Body of pancreas (tissue), 4 donors: ENCODE measurements at regions not wholly inside any gene's neighbourhood (a gene's known extent, or its start where the extent isn't known, plus 50 kb on each side); places are given as distances from the start of the nearest gene placed in this dataset.

ENCODE experiments used
- ATAC-seq: fragments of 150-250 bp; one replicate; pipeline ENCODE4 v1.9.1; 2016
- DNase-seq, 4 donors: peaks; one replicate each; pipeline ENCODE4 v3.0.0-alpha.2; 2019
- H3K27ac ChIP-seq, 4 donors: fragments of 200-600 bp; sonication (generic); 1 replicate in 3 of 4; 2 replicates in 1 of 4; pipeline versions ENCODE4 v1.5.1 to v1.6.1; 2016 to 2019; ENCODE audit warnings: mild to moderate bottlenecking in 1 of 4, mixed read lengths in 1 of 4, moderate library complexity in 1 of 4
- H3K27me3 ChIP-seq, 2 donors: fragments of 200-600 bp; sonication (generic); one replicate each; pipeline ENCODE4 v1.6.0; 2016; ENCODE audit warnings: mild to moderate bottlenecking in 1 of 2
- H3K36me3 ChIP-seq, 2 donors: fragments of 200-600 bp; sonication (generic); replicated peaks in 1 of 2; 2 replicates each; pipeline ENCODE4 v1.5.1; 2016; ENCODE audit warnings: low read depth in 2 of 2; ENCODE audit not compliant: insufficient read depth in 1 of 2
- H3K4me1 ChIP-seq: fragments of 200-600 bp; sonication (generic); one replicate; pipeline ENCODE4 v1.6.0; 2016
- H3K4me3 ChIP-seq, 2 donors: fragments of 200-600 bp; sonication (generic); 1 replicate in 1 of 2; 2 replicates in 1 of 2; pipeline ENCODE4 v1.5.1; 2016 to 2019
- H3K9me3 ChIP-seq, 3 donors: fragments of 200-600 bp; sonication (generic); 1 replicate in 2 of 3; 2 replicates in 1 of 3; pipeline ENCODE4 v1.5.1; 2016
- CTCF ChIP-seq, 7 experiments: fragments of 450-650 bp in 4 of 7; fragments of 200-600 bp in 3 of 7; sonication (generic) in 3 of 7; IDR thresholded peaks; one replicate each; pipeline ENCODE4 v1.5.1; 2016 to 2019; ENCODE audit warnings: antibody characterized with exemption in 7 of 7
- POLR2A ChIP-seq, 3 donors: fragments of 450-650 bp; IDR thresholded peaks; one replicate each; pipeline ENCODE4 v1.6.1; 2016; ENCODE audit warnings: antibody characterized with exemption in 3 of 3, mild to moderate bottlenecking in 2 of 3
- WGBS, 2 donors: methylation state at CpG; one replicate each; pipeline ENCODE4 v1.1.5; 2017; 5-methylcytosine and 5-hydroxymethylcytosine counted together
- intact Hi-C: fragments of 100-400 bp; cut with DNase I; formaldehyde crosslinking; loops from one replicate; pipeline ENCODE4 v1.15.1; 2023

GRCh38 chr16:11428623-11428953, 83.3 kb downstream of the RMI2 start:
- WGBS, 2 donors: 67 to 74% methylated on average over 4 of the region's 4 CpGs
- ATAC-seq: no peak
- no peak for DNase-seq
- Histone ChIP-seq H3K9me3 (no peaks in the 10 kb centered on the region), H3K4me1 (peaks cover 9% of the 10 kb centered on the region), H3K36me3 (no peaks in the 10 kb centered on the region), H3K27me3 (no peaks in the 10 kb centered on the region), H3K4me3 (no peak overlapping the region), H3K27ac (no peak overlapping the region)
- intact Hi-C loops: loop anchor here (10.0 kb wide), 1 partner anchor 1384 kb away; no protein-coding TSS in a partner anchor
- TF ChIP-seq CTCF (IDR thresholded peaks at IDR 0.05) (no peak), POLR2A (IDR thresholded peaks at IDR 0.05) (no peak)

GRCh38 chr16:11429123-11429522, 83.9 kb downstream of the RMI2 start:
- H3K36me3 ChIP-seq: no peaks in the 10 kb centered on the region
- H3K27me3 ChIP-seq: no peaks in the 10 kb centered on the region
- no peak overlapping the region for H3K4me3 ChIP-seq
- H3K9me3 ChIP-seq: no peaks in the 10 kb centered on the region
- DNase-seq (no peak), ATAC-seq (no peak)
- H3K4me1 ChIP-seq: peaks cover 9% of the 10 kb centered on the region
- TF ChIP-seq POLR2A (IDR thresholded peaks at IDR 0.05) (no peak), CTCF (IDR thresholded peaks at IDR 0.05) (no peak)
- no peak overlapping the region for H3K27ac ChIP-seq
- intact Hi-C loops: loop anchor here (10.0 kb wide), 1 partner anchor 1384 kb away; no protein-coding TSS in a partner anchor
- 72 to 78% methylated on average over 6 of the region's 6 CpGs for WGBS, 2 donors

GRCh38 chr16:11429823-11430222, 84.6 kb downstream of the RMI2 start:
- DNase-seq (peak; percentile 23 to 54 (median 38)), ATAC-seq (peak; percentile 59)
- TF ChIP-seq CTCF (IDR thresholded peaks at IDR 0.05) (no peak), POLR2A (IDR thresholded peaks at IDR 0.05) (no peak)
- H3K27ac ChIP-seq: no peak overlapping the region
- no peak overlapping the region for H3K4me3 ChIP-seq
- no peaks in the 10 kb centered on the region for H3K36me3 ChIP-seq
- no peaks in the 10 kb centered on the region for H3K9me3 ChIP-seq
- intact Hi-C loops: loop anchor here (10.0 kb wide), 1 partner anchor 1385 kb away; no protein-coding TSS in a partner anchor
- WGBS, 2 donors: 7 to 13% methylated on average over 4 to 6 of the region's 6 CpGs
- H3K4me1 ChIP-seq: peaks cover 9% of the 10 kb centered on the region
- no peaks in the 10 kb centered on the region for H3K27me3 ChIP-seq

- DNase-seq (no peak), ATAC-seq (no peak)
- Histone ChIP-seq H3K27me3 (no peaks in the 10 kb centered on the region), H3K27ac (no peak overlapping the region), H3K4me1 (peaks cover 9% of the 10 kb centered on the region), H3K36me3 (no peaks in the 10 kb centered on the region), H3K9me3 (no peaks in the 10 kb centered on the region), H3K4me3 (no peak overlapping the region)
- no peak for TF ChIP-seq CTCF (IDR thresholded peaks at IDR 0.05)
- TF ChIP-seq POLR2A (IDR thresholded peaks at IDR 0.05): no peak
- 60 to 78% methylated on average over 4 to 11 of the region's 11 CpGs for WGBS, 2 donors
- intact Hi-C loops: no loop called here
Measured at GRCh38 chr16:11430601-11431317, 85.5 kb downstream of the RMI2 start.

GRCh38 chr16:11431915-11432465, 86.7 kb downstream of the RMI2 start:
- ATAC-seq: no peak
- no peak overlapping the region for H3K27ac ChIP-seq
- H3K4me1 ChIP-seq: peaks cover 9% of the 10 kb centered on the region
- TF ChIP-seq CTCF (IDR thresholded peaks at IDR 0.05) (no peak), POLR2A (IDR thresholded peaks at IDR 0.05) (no peak)
- no peaks in the 10 kb centered on the region for H3K27me3 ChIP-seq
- H3K4me3 ChIP-seq: no peak overlapping the region
- WGBS, 2 donors: 78 to 87% methylated on average over 3 to 4 of the region's 4 CpGs
- no peaks in the 10 kb centered on the region for H3K9me3 ChIP-seq
- no peak for DNase-seq
- H3K36me3 ChIP-seq: no peaks in the 10 kb centered on the region
- intact Hi-C loops: no loop called here
